ENCODE measurements at regions not wholly inside any gene's neighbourhood (a gene's known extent, or its start where the extent isn't known, plus 50 kb on each side); places are given as distances from the start of the nearest gene placed in this dataset.

- TF ChIP-seq CTCF (optimal IDR thresholded peaks at IDR 0.05 in 1 of 3, IDR thresholded peaks at IDR 0.05 in 1 of 3, conservative IDR thresholded peaks at IDR 0.05 in 1 of 3; ENCODE audit: extremely low read depth in 1 of 3, insufficient read depth in 2 of 3, low read length in 3 of 3) (no peak), EZH2 (IDR thresholded peaks at IDR 0.05; ENCODE audit: low read length) (no peak)
Measured at GRCh38 chr5:6080930-6081726, 297.2 kb downstream of the MED10 start.

Data from keratinocyte (primary cell).